ENCODE measurements at regions not wholly inside any gene's neighbourhood (a gene's known extent, or its start where the extent isn't known, plus 50 kb on each side); places are given as distances from the start of the nearest gene placed in this dataset.
"Not testable (repeated sequence)": the region's sequence is repeated elsewhere in the genome, so short reads cannot be mapped to it uniquely, and the experiment has no call there.

GRCh38 chr5:126277762-126278161 is 145.4 kb upstream of the GRAMD2B start:
- no peak for TF ChIP-seq CTCF (IDR thresholded peaks at IDR 0.05; ENCODE audit: low read depth, low read length, missing control alignments)
- H3K4me3 ChIP-seq (replicated peaks; ENCODE audit: low read depth, low read length) = no peak overlapping the region
- no peak for DNase-seq (ENCODE audit: extremely low read depth, low read depth)

- no peak for DNase-seq (ENCODE audit: extremely low read depth, low read depth)
- TF ChIP-seq CTCF (IDR thresholded peaks at IDR 0.05; ENCODE audit: low read depth, low read length, missing control alignments) = no peak
- no peak overlapping the region for H3K4me3 ChIP-seq (replicated peaks; ENCODE audit: low read depth, low read length)
These were observed 142.9 kb upstream of the GRAMD2B start for GRCh38 chr5:126280343-126280742.

- DNase-seq (ENCODE audit: extremely low read depth, low read depth) = no peak
- no peak overlapping the region for H3K4me3 ChIP-seq (replicated peaks; ENCODE audit: low read depth, low read length)
- TF ChIP-seq CTCF (IDR thresholded peaks at IDR 0.05; ENCODE audit: low read depth, low read length, missing control alignments) = no peak
These were observed 142.4 kb upstream of the GRAMD2B start for GRCh38 chr5:126280846-126281245.

GRCh38 chr5:126284977-126285696 is 138.1 kb upstream of the GRAMD2B start:
- DNase-seq (ENCODE audit: extremely low read depth, low read depth) = no peak
- TF ChIP-seq CTCF (IDR thresholded peaks at IDR 0.05; ENCODE audit: low read depth, low read length, missing control alignments) = no peak
- H3K4me3 ChIP-seq (replicated peaks; ENCODE audit: low read depth, low read length) = no peak overlapping the region

- not testable (repeated sequence) for DNase-seq (ENCODE audit: extremely low read depth, low read depth)
These were observed 127.1 kb upstream of the GRAMD2B start for GRCh38 chr5:126296121-126296520.

GRCh38 chr5:126300293-126300692 is 122.9 kb upstream of the GRAMD2B start:
- H3K4me3 ChIP-seq (replicated peaks; ENCODE audit: low read depth, low read length) = no peak overlapping the region
- no peak for DNase-seq (ENCODE audit: extremely low read depth, low read depth)
- no peak for TF ChIP-seq CTCF (IDR thresholded peaks at IDR 0.05; ENCODE audit: low read depth, low read length, missing control alignments)

More at GRCh38 chr5:126296121-126296520, 127.1 kb upstream of the GRAMD2B start:
- H3K4me3 ChIP-seq (replicated peaks; ENCODE audit: low read depth, low read length) = not testable (repeated sequence)

GRCh38 chr5:126301056-126301455 is 122.2 kb upstream of the GRAMD2B start:
- no peak for DNase-seq (ENCODE audit: extremely low read depth, low read depth)
- no peak for TF ChIP-seq CTCF (IDR thresholded peaks at IDR 0.05; ENCODE audit: low read depth, low read length, missing control alignments)
- no peak overlapping the region for H3K4me3 ChIP-seq (replicated peaks; ENCODE audit: low read depth, low read length)
